ENCODE measurements at regions not wholly inside any gene's neighbourhood (a gene's known extent, or its start where the extent isn't known, plus 50 kb on each side); places are given as distances from the start of the nearest gene placed in this dataset.

- H3K36me3 ChIP-seq (ENCODE audit: control insufficient read depth in 2 of 2, insufficient read depth in 1 of 2, low read length in 2 of 2), result no peaks in the 10 kb centered on the region
- POLR2A ChIA-PET, result no interaction called here
- H3K27ac ChIP-seq (ENCODE audit: extremely low read depth, low read depth, low read length), result no peak overlapping the region
- H3K9me3 ChIP-seq (ENCODE audit: control insufficient read depth, insufficient read depth, low read depth, low read length), result no peaks in the 10 kb centered on the region
- no peaks in the 10 kb centered on the region for H3K4me1 ChIP-seq (ENCODE audit: control insufficient read depth, insufficient read depth, low read length)
- no peak overlapping the region for H3K4me3 ChIP-seq (ENCODE audit: low read depth, low read length)
- CTCF ChIA-PET, result interaction anchor here (0.5 to 1.0 kb wide), 3 partner anchors 8 to 1027 kb away, joined by 3 to 5 read pairs (median 3); no protein-coding TSS in a partner anchor
- TF ChIP-seq ZNF184 (tag by site-specific recombination; IDR thresholded peaks at IDR 0.05) (no peak), KLF7 (tag by site-specific recombination; IDR thresholded peaks at IDR 0.05; ENCODE audit: borderline replicate concordance) (no peak), ZBTB10 (tag by site-specific recombination; IDR thresholded peaks at IDR 0.05) (no peak), ZXDB (tag by site-specific recombination; IDR thresholded peaks at IDR 0.05) (no peak), ZNF155 (tag by site-specific recombination; IDR thresholded peaks at IDR 0.05) (no peak), HIC1 (tag by site-specific recombination; IDR thresholded peaks at IDR 0.05) (no peak), ZNF335 (tag by site-specific recombination; conservative IDR thresholded peaks at IDR 0.05) (no peak), ZNF785 (tag by site-specific recombination; IDR thresholded peaks at IDR 0.05) (no peak), ZNF624 (tag by site-specific recombination; IDR thresholded peaks at IDR 0.05) (no peak), ZNF214 (tag by site-specific recombination; IDR thresholded peaks at IDR 0.05; ENCODE audit: borderline replicate concordance) (no peak), ZNF416 (tag by site-specific recombination; IDR thresholded peaks at IDR 0.05) (no peak), ZBTB8A (tag by site-specific recombination; IDR thresholded peaks at IDR 0.05) (no peak), ZBTB44 (tag by site-specific recombination; IDR thresholded peaks at IDR 0.05) (no peak), ZNF654 (tag by site-specific recombination; IDR thresholded peaks at IDR 0.05; ENCODE audit: low read depth) (no peak), ZNF645 (tag by site-specific recombination; IDR thresholded peaks at IDR 0.05) (no peak), MEIS1 (CRISPR knock-in tag; IDR thresholded peaks at IDR 0.05; ENCODE audit: borderline replicate concordance) (no peak), ZNF623 (tag by site-specific recombination; IDR thresholded peaks at IDR 0.05) (no peak)
Measured at GRCh38 chr1:60564916-60565750, 491.6 kb upstream of the C1orf87 start.

Data from HEK293 (cell line).